ENCODE measurements at regions not wholly inside any gene's neighbourhood (a gene's known extent, or its start where the extent isn't known, plus 50 kb on each side); places are given as distances from the start of the nearest gene placed in this dataset.
"Not testable (repeated sequence)": the region's sequence is repeated elsewhere in the genome, so short reads cannot be mapped to it uniquely, and the experiment has no call there.

DNA sequence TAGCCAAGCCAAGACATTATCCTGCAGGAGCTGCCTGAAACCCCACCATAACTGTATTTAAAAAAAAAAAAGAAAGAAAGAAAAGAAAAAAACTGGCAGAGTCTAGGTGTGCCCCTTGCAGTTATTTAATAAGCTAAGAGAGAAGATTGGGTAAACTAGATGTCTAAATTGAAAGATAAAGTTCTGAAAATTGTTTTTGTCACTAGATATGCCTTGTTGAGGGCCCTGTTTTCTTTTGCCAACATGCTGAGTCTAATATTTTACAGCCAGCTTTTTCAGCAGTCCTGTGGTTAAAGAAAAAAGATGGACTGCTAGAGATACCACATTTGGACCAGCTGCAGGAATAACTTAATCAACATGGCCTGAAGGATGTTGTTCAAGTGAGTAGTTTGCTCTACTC, 116.3 kb upstream of the TCF21 start:
- in situ Hi-C loops (cut with HindIII; ENCODE audit: low sequenced_read_pairs) = no loop called here
- no peak for DNase-seq (ENCODE audit: low spot score)

DNA sequence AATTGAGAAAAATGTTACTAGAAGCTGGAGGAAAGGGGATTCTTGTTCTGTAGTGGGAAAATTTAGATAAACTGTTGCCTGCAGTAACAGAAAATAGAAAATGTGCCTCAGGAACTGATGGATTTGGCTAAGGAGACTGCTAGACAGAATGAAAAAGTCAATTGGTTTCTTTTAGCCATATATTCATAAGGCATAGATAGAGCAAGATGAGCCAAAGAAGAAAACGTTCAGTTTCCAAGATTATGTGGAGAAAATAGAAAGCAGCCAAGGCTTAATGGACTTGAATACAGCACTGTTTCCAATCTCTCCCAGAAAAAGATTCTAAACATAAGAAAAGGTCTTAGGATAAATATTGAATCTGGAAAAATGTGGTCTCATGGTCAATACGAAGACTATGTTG, 115.1 kb upstream of the TCF21 start:
- in situ Hi-C loops (cut with HindIII; ENCODE audit: low sequenced_read_pairs) = no loop called here
- no peak for DNase-seq (ENCODE audit: low spot score)

DNA sequence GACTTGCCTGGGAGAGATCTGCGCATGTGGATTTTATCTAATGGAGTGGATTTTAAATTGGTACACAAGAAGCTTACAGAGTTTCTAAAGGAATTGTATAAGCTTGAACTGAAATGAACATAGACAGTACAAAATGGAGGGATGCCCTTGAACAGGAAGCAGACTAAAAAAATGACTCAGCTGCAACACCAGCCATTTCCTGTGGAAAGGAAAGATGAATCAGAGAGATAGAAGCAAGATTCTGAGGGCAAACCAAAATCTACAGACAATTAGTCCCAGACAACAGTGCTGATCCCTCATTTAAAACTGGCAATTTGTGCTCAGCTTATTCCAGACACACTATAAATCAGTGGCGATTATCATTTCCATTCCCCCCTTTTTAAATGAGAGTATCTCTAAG, 114.6 kb upstream of the TCF21 start:
- in situ Hi-C loops (cut with HindIII; ENCODE audit: low sequenced_read_pairs) = no loop called here
- DNase-seq (ENCODE audit: low spot score) = no peak

DNA sequence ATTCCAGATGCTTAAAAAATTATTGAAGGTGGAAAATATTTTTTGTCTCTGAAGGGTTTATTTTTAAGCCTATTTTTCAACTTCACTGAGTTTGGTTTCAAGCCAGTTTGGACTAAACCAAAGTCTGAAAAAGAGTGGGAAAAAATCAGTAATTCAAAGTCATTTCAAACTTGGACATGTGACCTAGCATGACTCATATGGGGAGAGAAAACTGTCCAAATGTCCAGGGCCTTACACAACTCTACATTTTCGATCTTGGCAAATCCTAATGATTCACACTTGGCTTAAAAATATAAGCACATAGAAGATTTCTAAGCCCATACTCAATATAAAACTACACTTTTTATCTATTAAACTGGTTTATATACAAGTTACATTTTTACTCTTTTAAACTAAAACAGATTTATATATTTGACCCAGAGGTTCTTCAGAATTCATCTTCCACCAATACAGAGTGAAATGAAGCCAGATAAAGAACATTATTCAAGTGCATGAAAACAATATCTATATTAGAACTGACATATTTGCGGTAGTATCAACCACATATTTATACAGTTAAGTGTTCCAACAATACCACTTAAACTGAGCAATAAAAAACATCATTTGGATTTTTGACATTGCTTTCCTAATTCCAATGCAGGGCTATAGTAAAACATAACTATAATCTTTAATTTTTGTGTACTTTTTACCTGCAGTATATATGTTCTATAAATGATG, 110.3 kb upstream of the TCF21 start:
- in situ Hi-C loops (cut with HindIII; ENCODE audit: low sequenced_read_pairs) = no loop called here
- DNase-seq (ENCODE audit: low spot score) = no peak

DNA sequence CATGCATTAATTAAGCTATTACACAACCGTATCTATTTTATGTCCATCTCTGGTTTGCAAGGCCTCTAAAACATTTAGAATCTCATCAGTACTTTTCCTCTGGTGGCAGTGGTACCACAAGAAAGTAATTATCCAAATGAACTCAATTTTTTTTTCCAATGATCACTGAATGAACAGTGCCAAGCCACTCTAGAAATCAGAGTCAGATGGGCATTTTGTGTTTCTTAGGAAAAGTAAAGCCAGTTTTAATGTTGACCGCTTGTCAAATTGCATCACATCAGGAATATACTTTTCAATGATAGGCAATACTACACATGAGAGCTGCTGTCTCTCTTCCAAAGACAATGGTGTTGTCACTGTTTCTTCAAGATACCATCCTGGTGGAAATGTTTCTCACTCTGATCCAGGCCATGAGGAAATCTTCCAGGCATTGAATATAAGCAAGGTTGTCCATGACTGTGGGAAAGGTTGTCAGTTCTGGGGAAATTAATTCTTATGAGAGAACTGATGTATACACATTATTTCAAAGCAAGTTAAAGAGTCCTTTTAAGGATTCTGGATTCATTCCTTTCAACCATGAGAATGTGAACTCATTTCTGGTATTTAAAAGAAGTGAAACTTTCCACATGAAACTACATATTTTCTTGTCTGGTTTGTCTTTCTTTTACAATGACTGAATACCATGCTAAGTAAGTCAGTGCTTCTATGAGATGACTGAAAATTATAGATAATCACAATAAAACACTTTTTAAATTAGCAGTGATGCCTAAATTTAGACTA, 108.8 kb upstream of the TCF21 start:
- in situ Hi-C loops (cut with HindIII; ENCODE audit: low sequenced_read_pairs) = no loop called here
- DNase-seq (ENCODE audit: low spot score) = peak; percentile 11

DNA sequence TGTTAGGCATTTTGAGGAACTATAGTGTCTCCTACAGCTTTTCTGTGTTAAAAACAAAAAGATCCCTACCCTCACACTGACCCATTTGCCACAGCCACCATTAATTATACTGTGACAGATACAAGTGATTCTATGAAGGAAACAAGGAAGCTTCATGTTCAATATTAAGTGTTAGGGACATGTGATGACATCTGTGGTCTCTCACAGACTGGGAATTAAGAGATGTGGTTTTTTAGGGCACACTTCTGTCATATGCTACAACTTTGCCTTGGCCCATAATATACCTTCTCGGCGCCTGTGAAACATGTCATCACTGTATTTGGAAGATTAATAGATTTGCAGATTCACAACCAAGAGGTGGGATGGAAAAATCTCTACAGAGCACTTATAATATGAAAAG, 102.9 kb upstream of the TCF21 start:
- in situ Hi-C loops (cut with HindIII; ENCODE audit: low sequenced_read_pairs) = no loop called here

DNA sequence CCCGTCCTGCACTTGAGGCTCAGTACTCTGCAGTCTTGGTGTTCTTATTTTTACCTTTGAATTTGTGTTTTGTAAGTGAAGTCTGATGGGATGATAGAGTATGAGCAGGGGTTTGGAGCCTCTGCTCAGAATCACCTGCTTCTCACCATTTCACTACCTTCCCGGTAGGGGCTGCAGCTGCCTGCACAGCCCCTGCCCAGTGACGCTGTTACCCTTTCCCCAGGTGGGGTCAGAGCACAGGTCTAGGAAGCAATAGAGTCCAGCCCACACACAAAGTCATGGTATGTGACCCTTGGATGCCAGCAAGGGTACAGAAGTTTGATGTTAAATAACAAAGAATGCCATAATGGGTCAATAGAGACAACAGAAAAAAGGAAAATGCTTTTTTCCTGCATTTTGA, 101.8 kb upstream of the TCF21 start:
- in situ Hi-C loops (cut with HindIII; ENCODE audit: low sequenced_read_pairs) = no loop called here

More for the DNA sequence above, 102.9 kb upstream of the TCF21 start:
- no peak for DNase-seq (ENCODE audit: low spot score)

DNA sequence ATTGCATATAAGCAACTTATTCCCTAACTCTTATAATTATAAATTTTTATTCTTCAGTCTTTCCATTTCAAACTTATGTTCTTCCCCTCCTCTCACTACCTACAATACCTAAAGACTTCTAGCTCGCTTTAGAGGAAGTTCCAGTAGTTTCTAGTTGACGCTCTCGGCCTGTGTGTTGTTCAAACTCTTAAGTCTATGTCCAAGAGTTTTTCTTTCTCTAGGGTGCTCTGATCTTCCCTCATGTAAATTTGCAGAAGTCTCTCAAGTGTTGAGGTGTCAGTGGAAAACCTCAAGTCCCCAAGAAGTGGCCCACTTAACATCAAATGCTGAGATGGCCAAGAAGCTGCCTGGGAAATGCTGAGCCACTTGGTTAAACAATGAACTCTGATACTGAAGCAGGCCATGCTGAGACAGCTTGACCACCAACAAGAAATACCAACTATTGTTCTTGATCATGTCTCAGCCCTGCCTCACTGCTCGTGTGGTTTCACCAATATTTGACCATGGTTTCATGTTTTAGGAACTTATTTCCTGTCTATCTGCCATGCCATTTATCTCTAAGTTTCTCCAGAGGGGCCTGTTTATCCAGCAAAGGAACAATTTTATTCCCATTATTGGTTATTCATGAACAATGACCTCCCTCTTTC, 100.9 kb upstream of the TCF21 start:
- in situ Hi-C loops (cut with HindIII; ENCODE audit: low sequenced_read_pairs) = no loop called here
- DNase-seq (ENCODE audit: low spot score) = no peak

More for the DNA sequence above, 101.8 kb upstream of the TCF21 start:
- no peak for DNase-seq (ENCODE audit: low spot score)

DNA sequence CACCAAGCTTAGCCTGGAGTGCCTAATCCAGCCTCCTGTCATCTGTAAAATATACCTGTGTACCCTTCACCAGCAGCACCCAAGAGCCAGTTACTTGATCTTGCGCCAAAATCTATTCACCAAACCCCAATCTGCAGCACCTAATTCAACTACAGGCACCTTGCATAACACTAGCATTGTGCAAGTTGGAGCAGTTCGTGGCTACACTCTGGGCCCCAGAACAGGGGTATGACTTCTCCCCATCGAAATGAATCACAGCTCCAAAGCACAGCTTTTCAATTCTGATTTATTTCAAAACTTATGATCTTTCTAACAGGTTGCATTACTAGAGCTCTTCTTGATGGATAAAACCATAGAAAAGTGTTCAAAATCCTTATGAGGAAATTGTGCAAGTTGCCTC, 100.4 kb upstream of the TCF21 start:
- in situ Hi-C loops (cut with HindIII; ENCODE audit: low sequenced_read_pairs) = no loop called here
- DNase-seq (ENCODE audit: low spot score) = no peak

DNA sequence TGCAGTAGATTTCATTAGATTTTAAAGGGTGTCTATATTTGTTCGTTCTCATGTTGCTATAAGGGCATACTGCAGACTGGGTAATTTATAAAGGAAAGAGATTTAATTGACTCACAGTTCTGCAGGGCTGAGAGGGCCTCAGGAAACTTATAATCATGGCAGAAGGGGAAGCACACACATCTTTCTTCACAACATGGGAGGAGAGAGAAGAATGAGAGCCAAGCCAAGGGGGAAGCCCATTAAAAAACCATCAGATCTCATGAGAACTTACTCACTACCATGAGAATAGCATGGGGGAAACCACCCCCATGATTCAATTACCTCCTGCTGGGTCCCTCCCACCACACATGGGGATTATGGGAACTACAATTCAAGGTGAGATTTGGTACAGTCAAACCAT, 99.5 kb upstream of the TCF21 start:
- in situ Hi-C loops (cut with HindIII; ENCODE audit: low sequenced_read_pairs); DNase-seq (ENCODE audit: low spot score): not testable (repeated sequence)

DNA sequence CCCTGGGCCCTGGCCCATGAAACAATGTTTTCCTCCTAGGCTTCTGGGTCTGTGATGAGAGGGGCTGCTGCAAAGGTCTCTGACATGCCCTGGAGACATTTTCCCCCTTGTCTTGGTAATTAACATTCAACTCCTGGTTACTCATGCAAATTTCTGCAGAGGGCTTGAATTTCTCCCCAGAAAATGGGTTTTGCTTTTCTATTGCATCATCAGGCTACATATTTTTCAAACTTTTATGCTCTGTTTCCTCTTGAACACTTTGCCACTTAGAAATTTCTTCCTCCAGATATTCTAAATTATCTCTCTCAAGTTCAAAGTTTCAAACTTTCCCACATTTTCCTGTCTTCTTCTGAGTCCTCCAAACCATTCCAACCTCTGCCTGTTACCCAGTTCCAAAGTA, 98.2 kb upstream of the TCF21 start:
- in situ Hi-C loops (cut with HindIII; ENCODE audit: low sequenced_read_pairs); DNase-seq (ENCODE audit: low spot score): not testable (repeated sequence)

DNA sequence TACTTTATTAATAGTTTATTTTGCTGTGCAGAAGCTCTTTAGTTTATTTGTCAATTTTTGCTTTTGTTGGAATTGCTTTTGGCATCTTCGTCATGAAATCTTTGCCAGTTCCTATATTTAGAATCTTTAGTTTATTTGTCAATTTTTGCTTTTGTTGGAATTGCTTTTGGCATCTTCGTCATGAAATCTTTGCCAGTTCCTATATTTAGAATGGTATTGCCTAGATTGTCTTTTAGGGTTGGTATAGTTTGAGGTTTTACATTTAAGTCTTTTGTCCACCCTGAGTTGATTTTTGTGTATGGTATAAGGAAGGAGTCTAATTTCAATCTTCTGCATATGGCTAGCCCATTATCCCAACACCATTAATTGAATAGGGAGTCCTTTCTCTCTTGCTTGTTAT, 93.9 kb upstream of the TCF21 start:
- in situ Hi-C loops (cut with HindIII; ENCODE audit: low sequenced_read_pairs); DNase-seq (ENCODE audit: low spot score): not testable (repeated sequence)

DNA sequence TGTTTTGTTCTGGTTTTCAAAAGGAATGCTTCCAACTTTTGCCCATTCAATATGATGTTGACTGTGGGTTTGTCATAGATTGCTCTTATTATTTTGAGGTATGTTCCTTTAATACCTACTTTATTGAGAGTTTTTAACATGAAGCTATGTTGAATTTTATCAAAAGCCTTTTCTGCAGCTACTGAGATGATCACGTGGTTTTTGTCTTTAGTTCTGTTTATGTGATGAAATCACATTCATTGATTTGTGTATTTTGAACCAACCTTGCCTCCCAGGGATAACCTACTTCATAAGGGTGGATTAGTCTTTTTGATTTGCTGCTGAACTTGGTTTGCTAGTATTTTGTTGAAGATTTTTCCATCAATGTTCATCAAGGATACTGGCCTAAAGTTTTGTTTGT, 92.7 kb upstream of the TCF21 start:
- in situ Hi-C loops (cut with HindIII; ENCODE audit: low sequenced_read_pairs) = no loop called here
- no peak for DNase-seq (ENCODE audit: low spot score)

DNA sequence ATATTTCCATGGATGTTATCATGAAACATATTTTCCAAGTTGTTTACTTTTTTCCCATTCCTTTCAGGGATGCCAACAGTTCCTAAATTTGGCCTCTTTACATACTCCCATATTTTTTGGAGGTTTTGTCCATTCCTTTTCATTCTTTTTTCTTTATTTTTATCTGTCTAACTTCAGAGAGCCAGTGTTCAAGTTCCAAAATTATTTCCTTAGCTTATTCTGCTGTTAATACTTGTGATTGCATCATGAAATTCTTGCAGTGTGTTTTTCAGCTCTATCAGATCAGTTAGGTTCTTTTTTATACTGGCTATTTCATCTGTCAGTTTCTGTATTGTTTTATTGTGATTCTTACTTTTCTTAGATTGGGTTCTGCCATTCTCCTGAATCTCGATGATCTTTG, 89.9 kb upstream of the TCF21 start:
- no peak for DNase-seq (ENCODE audit: low spot score)
- in situ Hi-C loops (cut with HindIII; ENCODE audit: low sequenced_read_pairs) = no loop called here

DNA sequence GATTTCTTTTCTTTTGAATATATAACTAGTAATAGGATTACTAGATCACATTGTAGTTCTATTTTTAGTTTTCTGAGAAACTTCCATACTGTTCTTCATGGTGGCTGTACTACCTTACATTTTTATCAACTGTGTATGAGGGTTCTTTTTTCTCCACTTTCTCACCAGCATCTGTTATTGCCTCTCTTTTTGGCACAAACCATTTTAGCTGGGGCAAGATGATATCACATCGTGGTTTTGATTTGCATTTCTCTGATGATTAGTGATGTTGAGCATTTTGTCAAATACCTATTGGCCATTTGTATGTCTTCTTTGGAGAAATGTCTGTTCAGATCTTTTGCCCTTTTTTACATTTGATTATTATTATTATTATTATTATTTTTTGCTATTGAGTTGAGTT, 86.1 kb upstream of the TCF21 start:
- in situ Hi-C loops (cut with HindIII; ENCODE audit: low sequenced_read_pairs) = no loop called here
- no peak for DNase-seq (ENCODE audit: low spot score)

DNA sequence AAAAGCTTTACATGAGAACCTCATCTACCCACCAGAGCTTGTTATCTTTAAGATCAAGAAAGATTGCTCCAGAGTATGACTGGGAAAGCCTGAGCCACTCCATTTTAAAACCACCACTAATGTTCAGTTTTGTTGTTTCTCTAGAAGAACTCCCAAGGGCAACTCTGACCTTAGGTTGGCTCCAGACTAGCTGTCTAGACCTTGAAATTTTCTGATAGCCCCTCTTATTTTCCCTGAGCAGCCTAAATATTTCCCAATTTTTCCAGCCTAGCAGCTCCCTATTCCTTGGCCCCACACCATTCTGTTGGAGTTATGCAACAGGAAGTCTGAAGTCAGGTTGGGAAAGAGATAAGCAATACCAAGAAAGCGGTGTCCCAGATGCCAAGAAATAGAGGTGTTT, 84.6 kb upstream of the TCF21 start:
- in situ Hi-C loops (cut with HindIII; ENCODE audit: low sequenced_read_pairs) = no loop called here
- no peak for DNase-seq (ENCODE audit: low spot score)

DNA sequence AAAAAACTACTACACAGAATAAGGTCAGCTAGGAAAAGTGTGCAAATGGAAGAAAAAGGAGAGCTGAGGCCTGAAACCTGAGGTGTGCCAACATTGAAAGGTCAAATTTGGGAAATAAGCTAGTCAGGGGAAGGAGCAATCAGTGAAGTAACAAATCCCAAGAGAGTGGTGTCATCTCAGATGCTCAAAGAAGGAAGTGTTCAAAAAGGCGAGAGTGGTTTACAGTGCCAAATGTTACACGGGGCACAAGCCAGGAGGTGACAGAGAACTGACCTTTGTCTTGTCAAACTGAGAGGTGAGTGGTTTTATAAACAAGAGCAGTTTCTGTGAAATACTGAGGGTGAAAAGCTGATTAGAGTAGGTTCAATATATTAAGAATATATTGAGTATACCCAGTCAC, 83.0 kb upstream of the TCF21 start:
- DNase-seq (ENCODE audit: low spot score) = no peak
- in situ Hi-C loops (cut with HindIII; ENCODE audit: low sequenced_read_pairs) = no loop called here

DNA sequence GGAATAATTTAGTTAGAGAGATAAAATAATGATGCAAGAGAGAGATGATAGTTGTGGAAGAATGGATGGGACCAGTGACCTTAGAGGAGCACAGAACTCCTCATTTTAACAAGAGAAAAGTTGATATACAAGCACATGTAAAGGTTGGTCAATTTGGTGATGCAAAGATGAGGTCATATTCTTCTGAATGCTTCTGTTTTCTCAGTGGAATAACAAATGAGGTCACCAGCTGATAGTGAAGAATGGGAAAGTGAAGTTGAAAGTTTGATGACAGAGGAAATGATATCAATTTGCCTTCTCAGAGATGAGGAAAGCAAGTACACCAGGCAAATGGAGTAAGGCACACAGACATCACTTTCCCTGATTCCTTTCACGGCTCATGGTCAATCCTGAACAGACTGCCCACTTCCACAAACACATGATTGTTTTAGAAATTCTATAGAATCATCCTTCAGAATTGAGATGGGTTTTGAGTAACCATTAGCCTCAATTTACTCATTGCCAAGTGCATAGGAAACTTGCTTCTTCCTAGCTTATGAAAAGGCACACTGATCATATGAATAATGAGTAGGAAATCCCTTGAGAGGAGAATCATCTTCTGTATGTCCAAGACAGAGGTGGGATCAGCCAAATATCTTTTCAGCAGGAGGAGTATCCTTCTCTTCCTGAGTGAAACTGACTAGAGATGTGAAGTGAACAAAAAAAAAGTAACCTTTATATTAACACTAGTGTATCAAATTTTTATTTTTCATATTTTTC, 82.4 kb upstream of the TCF21 start:
- in situ Hi-C loops (cut with HindIII; ENCODE audit: low sequenced_read_pairs) = no loop called here

DNA sequence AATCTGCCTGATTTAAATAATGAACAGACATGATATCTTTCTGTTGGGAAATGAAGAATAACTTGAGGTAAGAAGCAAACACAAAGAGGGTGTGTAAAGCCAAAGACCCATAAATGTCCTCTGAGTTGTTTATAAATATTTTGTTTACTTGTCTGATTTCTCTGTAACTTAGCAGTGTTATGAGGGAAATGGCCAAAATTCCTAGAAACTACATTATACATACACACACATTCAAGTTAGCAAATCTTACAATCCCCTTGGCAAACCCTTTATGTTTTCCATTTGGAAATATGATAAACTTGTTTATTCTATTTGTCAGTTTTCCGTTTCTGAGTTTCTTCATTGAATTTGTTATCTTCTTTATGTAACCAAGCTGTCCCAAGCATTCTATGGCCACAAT, 81.4 kb upstream of the TCF21 start:
- in situ Hi-C loops (cut with HindIII; ENCODE audit: low sequenced_read_pairs) = no loop called here
- DNase-seq (ENCODE audit: low spot score) = no peak

More for the DNA sequence above, 82.4 kb upstream of the TCF21 start:
- no peak for DNase-seq (ENCODE audit: low spot score)

DNA sequence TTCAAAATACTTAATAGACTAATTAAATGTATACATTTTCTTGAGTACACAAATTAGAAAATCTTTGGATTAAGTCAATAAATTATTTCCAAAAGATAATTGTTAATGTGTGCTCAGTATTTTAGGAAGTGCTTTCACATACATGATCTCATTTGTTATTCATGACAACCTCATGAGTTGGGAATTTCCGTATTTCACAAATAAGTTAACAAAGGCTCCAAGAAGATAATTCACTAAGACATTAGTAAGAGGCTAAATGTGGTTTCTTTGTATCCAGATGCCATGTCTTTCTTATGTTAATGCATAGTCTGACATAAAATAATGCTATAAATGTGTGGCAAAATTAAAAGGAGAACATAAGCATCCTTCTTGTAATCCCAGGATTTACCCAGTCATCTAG, 79.5 kb upstream of the TCF21 start:
- DNase-seq (ENCODE audit: low spot score) = no peak
- in situ Hi-C loops (cut with HindIII; ENCODE audit: low sequenced_read_pairs) = no loop called here

All from G401 (cell line).